PFSK-1 (cell line): ENCODE measurements at regions not wholly inside any gene's neighbourhood (a gene's known extent, or its start where the extent isn't known, plus 50 kb on each side); places are given as distances from the start of the nearest gene placed in this dataset.

Experiments used
- FOXP2 ChIP-seq: optimal IDR thresholded peaks from 2 replicates; pipeline ENCODE3; 2011; ENCODE audit warnings: borderline replicate concordance, control low read depth, inconsistent platforms; ENCODE audit not compliant: insufficient read depth; ENCODE audit errors: extremely low read length, extremely low read depth
- POLR2AphosphoS5 ChIP-seq: IDR thresholded peaks from 2 replicates; pipeline ENCODE4 v1.6.1; 2012; ENCODE audit warnings: low read depth, mild to moderate bottlenecking, control low read depth, low read length, moderate library complexity
- SIN3A ChIP-seq: IDR thresholded peaks from 2 replicates; pipeline ENCODE4 v1.6.1; 2012; ENCODE audit warnings: mild to moderate bottlenecking, low read length, moderate library complexity, borderline replicate concordance; ENCODE audit not compliant: insufficient read depth
- TAF1 ChIP-seq: IDR thresholded peaks from 2 replicates; pipeline ENCODE4 v1.6.1; 2012; ENCODE audit warnings: low read length, control low read depth, borderline replicate concordance; ENCODE audit not compliant: insufficient read depth
- TF ChIP-seq, protein P1 (sequence below), 2 experiments: IDR thresholded peaks; 2 replicates each; pipeline versions ENCODE4 v1.6.1 to v1.8.0; 2011 to 2012; ENCODE audit warnings: low read depth in 2 of 2, low read length in 2 of 2, control low read depth in 1 of 2, inconsistent platforms in 1 of 2, mild to moderate bottlenecking in 1 of 2, moderate library complexity in 1 of 2; ENCODE audit not compliant: insufficient read depth in 1 of 2

DNA sequence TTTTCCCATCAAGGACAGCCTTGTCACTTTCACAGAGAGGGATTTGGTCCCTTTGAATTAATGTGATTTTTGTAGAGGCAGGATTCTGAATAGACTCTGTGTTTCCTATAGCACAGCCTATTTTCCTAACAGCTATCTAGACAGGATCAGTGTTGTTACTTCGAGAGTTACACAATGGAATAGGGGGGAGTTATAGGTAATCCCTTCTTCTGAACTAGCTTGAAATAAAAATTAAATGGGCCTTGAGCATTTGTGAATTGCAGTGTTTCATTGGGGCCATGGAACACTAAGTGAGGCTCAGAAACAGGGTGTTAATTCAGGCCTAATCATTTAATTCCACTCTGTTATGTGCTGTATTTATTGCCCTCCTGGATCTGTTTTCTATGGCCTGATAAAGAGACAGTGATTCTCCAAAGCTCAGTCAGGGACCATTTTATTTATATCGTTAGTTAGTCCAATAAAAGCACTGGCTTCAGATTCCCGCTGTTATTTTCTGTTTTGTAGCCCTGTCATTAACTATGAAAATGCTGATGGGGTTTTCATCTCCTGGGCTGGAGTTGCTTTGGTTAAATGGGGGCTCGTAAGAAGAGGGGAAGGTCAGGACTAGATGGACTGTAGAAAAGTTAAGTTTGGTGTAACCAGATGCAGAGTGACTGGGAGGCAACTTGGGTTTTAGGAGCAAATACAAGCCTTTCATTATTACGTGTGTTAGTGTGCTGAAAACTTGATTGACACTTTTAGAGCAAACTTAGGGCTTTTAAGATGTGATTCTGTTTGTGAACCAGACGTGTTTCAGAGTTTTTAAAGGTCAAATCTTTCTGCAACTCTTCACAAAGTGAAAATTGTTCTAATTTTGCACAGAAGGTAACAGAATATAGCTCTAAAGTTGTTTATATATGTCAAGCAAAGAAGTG, 461.0 kb upstream of the HNRNPA3 start:
- TF ChIP-seq TAF1: no peak
- no peak for TF ChIP-seq FOXP2
- no peak for TF ChIP-seq SIN3A
- TF ChIP-seq POLR2AphosphoS5: no peak
- TF ChIP-seq, protein P1, sequence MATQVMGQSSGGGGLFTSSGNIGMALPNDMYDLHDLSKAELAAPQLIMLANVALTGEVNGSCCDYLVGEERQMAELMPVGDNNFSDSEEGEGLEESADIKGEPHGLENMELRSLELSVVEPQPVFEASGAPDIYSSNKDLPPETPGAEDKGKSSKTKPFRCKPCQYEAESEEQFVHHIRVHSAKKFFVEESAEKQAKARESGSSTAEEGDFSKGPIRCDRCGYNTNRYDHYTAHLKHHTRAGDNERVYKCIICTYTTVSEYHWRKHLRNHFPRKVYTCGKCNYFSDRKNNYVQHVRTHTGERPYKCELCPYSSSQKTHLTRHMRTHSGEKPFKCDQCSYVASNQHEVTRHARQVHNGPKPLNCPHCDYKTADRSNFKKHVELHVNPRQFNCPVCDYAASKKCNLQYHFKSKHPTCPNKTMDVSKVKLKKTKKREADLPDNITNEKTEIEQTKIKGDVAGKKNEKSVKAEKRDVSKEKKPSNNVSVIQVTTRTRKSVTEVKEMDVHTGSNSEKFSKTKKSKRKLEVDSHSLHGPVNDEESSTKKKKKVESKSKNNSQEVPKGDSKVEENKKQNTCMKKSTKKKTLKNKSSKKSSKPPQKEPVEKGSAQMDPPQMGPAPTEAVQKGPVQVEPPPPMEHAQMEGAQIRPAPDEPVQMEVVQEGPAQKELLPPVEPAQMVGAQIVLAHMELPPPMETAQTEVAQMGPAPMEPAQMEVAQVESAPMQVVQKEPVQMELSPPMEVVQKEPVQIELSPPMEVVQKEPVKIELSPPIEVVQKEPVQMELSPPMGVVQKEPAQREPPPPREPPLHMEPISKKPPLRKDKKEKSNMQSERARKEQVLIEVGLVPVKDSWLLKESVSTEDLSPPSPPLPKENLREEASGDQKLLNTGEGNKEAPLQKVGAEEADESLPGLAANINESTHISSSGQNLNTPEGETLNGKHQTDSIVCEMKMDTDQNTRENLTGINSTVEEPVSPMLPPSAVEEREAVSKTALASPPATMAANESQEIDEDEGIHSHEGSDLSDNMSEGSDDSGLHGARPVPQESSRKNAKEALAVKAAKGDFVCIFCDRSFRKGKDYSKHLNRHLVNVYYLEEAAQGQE (IDR thresholded peaks at IDR 0.05; ENCODE audit: insufficient read depth in 1 of 2, low read depth in 2 of 2, low read length in 2 of 2): no peak

DNA sequence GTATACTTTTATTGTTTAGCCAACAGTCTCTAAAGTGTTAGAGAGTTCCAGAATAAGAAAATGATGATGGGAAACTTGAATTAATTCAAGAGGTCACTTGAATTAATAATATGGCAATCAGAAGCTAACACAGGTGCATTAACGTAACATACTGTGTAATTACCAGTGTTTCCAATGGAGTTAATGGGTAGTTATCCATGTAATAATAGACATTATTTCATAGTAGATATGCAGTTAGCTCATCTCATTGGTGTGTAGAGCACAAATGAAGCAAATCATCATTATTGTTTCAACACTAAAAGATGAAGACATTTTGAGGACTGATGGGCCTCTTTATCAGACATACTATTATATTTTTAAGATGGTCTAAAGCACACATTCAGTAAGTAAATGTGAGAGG, 460.3 kb upstream of the HNRNPA3 start:
- TF ChIP-seq SIN3A (no peak), POLR2AphosphoS5 (no peak), FOXP2 (no peak)

DNA sequence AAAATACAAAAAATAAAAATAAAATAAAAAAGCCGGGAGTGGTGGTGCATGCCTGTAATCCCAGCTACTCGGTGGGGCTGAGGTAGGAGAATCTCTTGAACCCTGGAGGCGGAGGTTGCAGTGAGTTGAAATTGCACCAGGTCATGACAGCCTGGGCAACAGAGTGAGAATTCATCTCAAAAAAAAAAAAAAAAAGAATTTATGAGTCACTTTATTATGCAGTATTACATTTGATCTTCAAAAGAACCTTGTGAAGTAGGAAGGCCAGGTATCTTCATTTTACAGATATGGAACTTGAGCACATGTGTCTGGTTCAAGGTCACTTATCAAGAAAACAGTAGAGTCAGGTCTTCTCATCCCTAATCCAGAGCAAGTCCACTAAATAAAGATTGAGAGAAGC, 459.4 kb upstream of the HNRNPA3 start:
- TF ChIP-seq SIN3A: no peak
- TF ChIP-seq POLR2AphosphoS5: no peak
- no peak for TF ChIP-seq TAF1
- no peak for TF ChIP-seq FOXP2

DNA sequence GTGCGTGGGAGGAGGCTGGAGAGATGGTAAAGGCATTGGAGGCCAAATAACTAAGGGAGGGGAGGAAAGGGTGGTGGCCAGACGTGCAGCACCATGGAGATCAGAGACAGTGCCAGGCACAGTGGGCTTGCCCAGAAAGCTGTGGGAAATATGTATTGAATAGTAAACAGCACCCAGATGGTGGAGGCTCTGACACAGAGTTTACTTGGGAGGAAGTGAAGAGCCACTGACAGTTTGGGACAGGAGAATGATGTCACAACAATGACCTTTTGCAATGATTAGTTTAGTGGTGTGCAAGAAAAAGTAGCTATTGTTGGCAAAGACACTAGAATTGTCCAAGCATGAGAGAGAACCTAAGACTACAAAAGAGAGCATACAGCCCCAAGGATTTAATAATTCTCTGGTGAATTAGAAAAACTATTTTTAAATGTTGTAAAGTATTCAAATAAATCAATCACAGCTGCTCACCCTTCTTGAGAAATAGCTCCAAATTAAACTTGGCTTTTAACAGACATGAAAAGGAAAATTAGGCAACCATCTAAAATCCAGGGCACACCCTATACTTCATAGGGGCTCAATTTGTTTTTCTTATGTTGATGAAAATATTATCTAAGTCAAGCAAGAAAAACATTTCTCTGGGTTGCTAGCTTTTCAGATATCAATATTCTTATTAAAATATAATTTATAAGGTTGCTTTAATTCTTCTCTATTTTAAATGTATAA, 458.7 kb upstream of the HNRNPA3 start:
- TF ChIP-seq SIN3A (no peak), POLR2AphosphoS5 (no peak)

DNA sequence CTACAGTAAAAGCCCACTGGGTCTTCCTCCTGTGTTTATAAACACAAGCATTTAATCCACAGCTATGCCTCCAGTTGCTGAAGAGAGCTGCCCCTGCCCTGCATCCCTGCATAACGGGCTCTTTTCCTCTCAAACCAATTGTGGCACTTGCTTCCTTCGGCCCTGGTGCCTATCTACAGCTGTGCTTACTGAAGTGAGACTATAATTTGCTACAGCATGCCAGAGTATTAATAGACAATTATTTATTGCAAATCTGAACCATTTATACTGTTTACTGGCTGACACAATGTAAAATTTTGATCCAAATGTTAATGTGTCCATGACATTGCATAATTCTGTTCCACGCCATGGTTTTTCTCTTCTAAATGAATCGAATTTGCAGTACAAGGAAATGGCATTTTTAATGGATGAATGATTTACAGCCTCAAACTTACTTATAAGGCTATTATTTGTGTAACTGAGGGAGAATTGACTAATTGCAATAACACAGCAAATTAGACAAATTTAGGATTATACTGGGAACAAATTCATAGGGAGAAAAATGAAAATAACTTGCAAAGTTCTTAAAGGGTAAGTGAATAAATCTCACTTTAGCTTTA, 457.0 kb upstream of the HNRNPA3 start:
- TF ChIP-seq TAF1: no peak
- TF ChIP-seq, protein P1 (IDR thresholded peaks at IDR 0.05; ENCODE audit: insufficient read depth in 1 of 2, low read depth in 2 of 2, low read length in 2 of 2): no peak
- TF ChIP-seq SIN3A: no peak
- TF ChIP-seq POLR2AphosphoS5: no peak
- no peak for TF ChIP-seq FOXP2

DNA sequence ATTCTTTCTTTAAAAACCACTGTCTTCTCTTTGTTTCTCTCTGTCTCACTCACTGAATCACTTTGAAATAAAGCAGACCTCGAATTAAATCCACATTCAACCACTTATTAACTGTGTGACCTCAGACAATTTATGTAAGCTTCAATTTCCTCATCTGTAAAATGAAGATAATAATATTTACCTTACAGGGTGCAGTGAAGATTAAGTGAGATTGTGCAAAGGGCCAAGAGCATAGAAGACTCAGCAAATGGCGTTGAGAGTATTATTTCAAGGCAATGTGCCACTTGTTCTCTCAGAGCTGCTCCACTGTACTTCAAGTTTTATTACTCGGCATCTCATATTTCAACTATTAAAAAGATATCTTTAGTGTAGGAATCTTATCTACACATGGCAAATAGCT, 454.2 kb upstream of the HNRNPA3 start:
- TF ChIP-seq TAF1 (no peak), SIN3A (no peak), POLR2AphosphoS5 (no peak), FOXP2 (no peak)
- TF ChIP-seq, protein P1 (IDR thresholded peaks at IDR 0.05; ENCODE audit: insufficient read depth in 1 of 2, low read depth in 2 of 2, low read length in 2 of 2): no peak
